ENCODE measurements at regions not wholly inside any gene's neighbourhood (a gene's known extent, or its start where the extent isn't known, plus 50 kb on each side); places are given as distances from the start of the nearest gene placed in this dataset.
A peak's percentile ranks its signal among the peaks of the same experiment; 100 is the strongest.

- H3K4me2 ChIP-seq (ENCODE audit: low read length), result no peak overlapping the region
- no peak overlapping the region for H4K5ac ChIP-seq (ENCODE audit: low read length)
- WGBS (ENCODE audit: extremely low coverage, insufficient coverage, low lambda C conversion rate), result no CpG with 5 or more reads among the region's 6 CpGs
- no peaks in the 10 kb centered on the region for H3K27me3 ChIP-seq (ENCODE audit: insufficient read depth, low read length, poor library complexity)
- H3K79me1 ChIP-seq (ENCODE audit: low read length), result no peaks in the 10 kb centered on the region
- no peaks in the 10 kb centered on the region for H3K79me2 ChIP-seq (ENCODE audit: control insufficient read depth, insufficient read depth, low read length)
- H3K4ac ChIP-seq (ENCODE audit: low read depth, low read length), result no peak overlapping the region
- H3K56ac ChIP-seq (ENCODE audit: low read length), result no peak overlapping the region
- peaks cover 3% of the 10 kb centered on the region for H3K4me1 ChIP-seq (ENCODE audit: control insufficient read depth, low read depth, low read length)
- no peak overlapping the region for H2BK5ac ChIP-seq (ENCODE audit: low read length)
- DNase-seq, result no peak
- no peak overlapping the region for H2AK5ac ChIP-seq (ENCODE audit: low read length)
- no peaks in the 10 kb centered on the region for H3K36me3 ChIP-seq (ENCODE audit: control insufficient read depth, insufficient read depth, low read length)
- no peak overlapping the region for H2BK120ac ChIP-seq (ENCODE audit: low read depth, low read length)
- H4K8ac ChIP-seq (ENCODE audit: low read depth, low read length), result no peak overlapping the region
- H3K18ac ChIP-seq (ENCODE audit: low read length), result no peak overlapping the region
- no peak overlapping the region for H3K9ac ChIP-seq (ENCODE audit: low read length)
- no peak overlapping the region for H3K23ac ChIP-seq (ENCODE audit: low read length)
- H3K4me3 ChIP-seq (ENCODE audit: low read length), result no peak overlapping the region
- H2BK15ac ChIP-seq (replicated peaks; ENCODE audit: low read depth), result no peak overlapping the region
- H3K27ac ChIP-seq (ENCODE audit: low read depth, low read length), result no peak overlapping the region
Measured at GRCh38 chr6:131383421-131384411, 189.3 kb upstream of the ARG1 start.

- Histone ChIP-seq H3K79me1 (ENCODE audit: low read length) (no peaks in the 10 kb centered on the region), H3K9ac (ENCODE audit: low read length) (no peak overlapping the region), H3K27ac (ENCODE audit: low read depth, low read length) (no peak overlapping the region), H2BK15ac (replicated peaks; ENCODE audit: low read depth) (no peak overlapping the region), H3K4me3 (ENCODE audit: low read length) (no peak overlapping the region), H3K4ac (ENCODE audit: low read depth, low read length) (no peak overlapping the region), H4K8ac (ENCODE audit: low read depth, low read length) (no peak overlapping the region), H3K36me3 (ENCODE audit: control insufficient read depth, insufficient read depth, low read length) (no peaks in the 10 kb centered on the region), H3K27me3 (ENCODE audit: insufficient read depth, low read length, poor library complexity) (no peaks in the 10 kb centered on the region), H2BK120ac (ENCODE audit: low read depth, low read length) (peak overlapping the region; percentile 14), H3K23ac (ENCODE audit: low read length) (no peak overlapping the region), H3K18ac (ENCODE audit: low read length) (no peak overlapping the region), H3K4me1 (ENCODE audit: control insufficient read depth, low read depth, low read length) (peaks cover 3% of the 10 kb centered on the region), H3K79me2 (ENCODE audit: control insufficient read depth, insufficient read depth, low read length) (no peaks in the 10 kb centered on the region), H4K5ac (ENCODE audit: low read length) (no peak overlapping the region), H2AK5ac (ENCODE audit: low read length) (no peak overlapping the region), H2BK5ac (ENCODE audit: low read length) (no peak overlapping the region), H3K56ac (ENCODE audit: low read length) (no peak overlapping the region), H3K4me2 (ENCODE audit: low read length) (no peak overlapping the region)
- DNase-seq, result no peak
- WGBS (ENCODE audit: extremely low coverage, insufficient coverage, low lambda C conversion rate), result no CpG with 5 or more reads among the region's 5 CpGs
Measured at GRCh38 chr6:131387562-131388447, 185.2 kb upstream of the ARG1 start.

DNA sequence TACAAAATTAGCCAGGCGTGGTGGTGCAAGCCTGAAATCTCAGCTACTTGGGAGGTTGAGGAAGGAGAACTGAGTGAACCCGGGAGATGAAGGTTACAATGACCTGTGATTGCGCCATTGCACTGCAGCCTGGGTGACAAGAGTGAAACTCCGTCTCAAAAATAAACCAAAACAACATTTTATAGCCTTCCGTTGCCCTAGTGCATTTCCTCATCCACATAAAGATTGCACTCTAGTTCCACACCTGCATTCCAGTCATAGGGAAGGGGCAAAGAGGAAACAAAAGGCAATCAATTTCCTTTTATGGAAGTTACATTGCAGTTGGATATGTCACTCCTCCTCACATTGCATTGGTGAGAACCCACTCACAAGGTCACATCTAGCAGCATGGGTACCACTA is 182.7 kb upstream of the ARG1 start:
- Histone ChIP-seq H2BK120ac (ENCODE audit: low read depth, low read length) (no peak overlapping the region), H3K27ac (ENCODE audit: low read depth, low read length) (no peak overlapping the region), H3K4me3 (ENCODE audit: low read length) (no peak overlapping the region), H2AK5ac (ENCODE audit: low read length) (no peak overlapping the region), H3K4me1 (ENCODE audit: control insufficient read depth, low read depth, low read length) (peaks cover 3% of the 10 kb centered on the region), H4K8ac (ENCODE audit: low read depth, low read length) (no peak overlapping the region), H4K5ac (ENCODE audit: low read length) (no peak overlapping the region), H3K9ac (ENCODE audit: low read length) (no peak overlapping the region), H3K27me3 (ENCODE audit: insufficient read depth, low read length, poor library complexity) (no peaks in the 10 kb centered on the region), H3K56ac (ENCODE audit: low read length) (no peak overlapping the region), H3K4me2 (ENCODE audit: low read length) (no peak overlapping the region), H2BK5ac (ENCODE audit: low read length) (no peak overlapping the region), H3K79me1 (ENCODE audit: low read length) (no peaks in the 10 kb centered on the region), H3K18ac (ENCODE audit: low read length) (no peak overlapping the region), H3K4ac (ENCODE audit: low read depth, low read length) (no peak overlapping the region), H3K23ac (ENCODE audit: low read length) (no peak overlapping the region), H3K79me2 (ENCODE audit: control insufficient read depth, insufficient read depth, low read length) (no peaks in the 10 kb centered on the region), H2BK15ac (replicated peaks; ENCODE audit: low read depth) (no peak overlapping the region), H3K36me3 (ENCODE audit: control insufficient read depth, insufficient read depth, low read length) (no peaks in the 10 kb centered on the region)
- no CpG with 5 or more reads among the region's 5 CpGs for WGBS (ENCODE audit: extremely low coverage, insufficient coverage, low lambda C conversion rate)
- DNase-seq, result no peak

DNA sequence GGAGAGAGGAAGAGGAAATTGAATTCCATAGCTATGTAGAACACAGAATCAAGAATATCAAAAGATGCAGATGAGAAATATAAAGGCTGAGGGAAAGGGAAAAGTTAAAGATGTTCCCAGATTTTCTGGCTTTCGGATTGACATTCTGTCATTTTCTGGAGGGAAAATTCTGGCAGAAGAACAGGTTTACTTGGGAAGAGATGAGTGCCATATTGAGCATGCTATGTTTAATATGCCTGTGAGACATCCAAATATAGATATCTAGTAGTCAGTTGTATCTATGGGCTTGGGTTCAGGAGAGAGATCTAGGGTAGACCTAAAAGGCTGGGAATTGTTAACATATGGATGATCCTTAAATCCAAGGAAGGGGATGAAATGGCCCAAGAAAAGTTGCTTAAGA is 181.9 kb upstream of the ARG1 start:
- no peak overlapping the region for H2BK15ac ChIP-seq (replicated peaks; ENCODE audit: low read depth)
- no peak overlapping the region for H2BK5ac ChIP-seq (ENCODE audit: low read length)
- no peak overlapping the region for H3K4me3 ChIP-seq (ENCODE audit: low read length)
- no peaks in the 10 kb centered on the region for H3K79me1 ChIP-seq (ENCODE audit: low read length)
- no peak overlapping the region for H2BK120ac ChIP-seq (ENCODE audit: low read depth, low read length)
- no CpG with 5 or more reads among the region's 1 CpG for WGBS (ENCODE audit: extremely low coverage, insufficient coverage, low lambda C conversion rate)
- no peaks in the 10 kb centered on the region for H3K79me2 ChIP-seq (ENCODE audit: control insufficient read depth, insufficient read depth, low read length)
- H3K4me2 ChIP-seq (ENCODE audit: low read length), result no peak overlapping the region
- H3K27me3 ChIP-seq (ENCODE audit: insufficient read depth, low read length, poor library complexity), result no peaks in the 10 kb centered on the region
- no peak overlapping the region for H4K8ac ChIP-seq (ENCODE audit: low read depth, low read length)
- no peaks in the 10 kb centered on the region for H3K36me3 ChIP-seq (ENCODE audit: control insufficient read depth, insufficient read depth, low read length)
- no peak overlapping the region for H3K56ac ChIP-seq (ENCODE audit: low read length)
- H4K5ac ChIP-seq (ENCODE audit: low read length), result no peak overlapping the region
- no peak overlapping the region for H3K18ac ChIP-seq (ENCODE audit: low read length)
- H3K27ac ChIP-seq (ENCODE audit: low read depth, low read length), result no peak overlapping the region
- DNase-seq, result no peak
- no peak overlapping the region for H3K4ac ChIP-seq (ENCODE audit: low read depth, low read length)
- H3K4me1 ChIP-seq (ENCODE audit: control insufficient read depth, low read depth, low read length), result peaks cover 3% of the 10 kb centered on the region
- no peak overlapping the region for H2AK5ac ChIP-seq (ENCODE audit: low read length)
- H3K23ac ChIP-seq (ENCODE audit: low read length), result no peak overlapping the region
- H3K9ac ChIP-seq (ENCODE audit: low read length), result no peak overlapping the region

DNA sequence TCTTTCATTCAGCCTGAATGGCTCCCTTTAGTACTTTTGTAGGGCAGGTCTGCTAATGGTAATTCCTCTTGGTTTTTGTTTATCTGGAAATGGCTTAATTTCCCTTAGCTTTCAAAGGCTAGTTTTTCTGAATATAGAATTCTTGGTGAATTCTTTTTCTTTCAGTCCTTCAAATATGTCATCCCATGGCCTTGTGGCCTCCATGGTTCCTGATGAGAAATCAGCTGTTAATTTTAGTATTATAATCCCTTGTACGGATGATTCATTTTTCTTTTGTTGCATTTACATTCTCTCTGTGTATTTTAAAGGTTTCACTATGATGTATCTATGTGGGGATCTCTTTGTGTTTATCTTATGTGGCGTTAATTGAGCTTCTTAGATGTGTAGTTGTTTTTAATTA is 179.6 kb upstream of the ARG1 start:
- WGBS (ENCODE audit: extremely low coverage, insufficient coverage, low lambda C conversion rate), result no CpG with 5 or more reads among the region's 2 CpGs
- H2BK15ac ChIP-seq (replicated peaks; ENCODE audit: low read depth), result no peak overlapping the region
- no peaks in the 10 kb centered on the region for H3K79me2 ChIP-seq (ENCODE audit: control insufficient read depth, insufficient read depth, low read length)
- no peak overlapping the region for H3K4me2 ChIP-seq (ENCODE audit: low read length)
- no peaks in the 10 kb centered on the region for H3K27me3 ChIP-seq (ENCODE audit: insufficient read depth, low read length, poor library complexity)
- no peak overlapping the region for H3K18ac ChIP-seq (ENCODE audit: low read length)
- H4K8ac ChIP-seq (ENCODE audit: low read depth, low read length), result no peak overlapping the region
- H3K9ac ChIP-seq (ENCODE audit: low read length), result no peak overlapping the region
- no peak overlapping the region for H2AK5ac ChIP-seq (ENCODE audit: low read length)
- no peak overlapping the region for H3K56ac ChIP-seq (ENCODE audit: low read length)
- H3K4me1 ChIP-seq (ENCODE audit: control insufficient read depth, low read depth, low read length), result no peaks in the 10 kb centered on the region
- no peak overlapping the region for H2BK120ac ChIP-seq (ENCODE audit: low read depth, low read length)
- H3K4ac ChIP-seq (ENCODE audit: low read depth, low read length), result no peak overlapping the region
- no peak overlapping the region for H2BK5ac ChIP-seq (ENCODE audit: low read length)
- H3K36me3 ChIP-seq (ENCODE audit: control insufficient read depth, insufficient read depth, low read length), result no peaks in the 10 kb centered on the region
- no peak overlapping the region for H3K23ac ChIP-seq (ENCODE audit: low read length)
- H3K79me1 ChIP-seq (ENCODE audit: low read length), result no peaks in the 10 kb centered on the region
- H3K4me3 ChIP-seq (ENCODE audit: low read length), result no peak overlapping the region
- no peak overlapping the region for H3K27ac ChIP-seq (ENCODE audit: low read depth, low read length)
- no peak overlapping the region for H4K5ac ChIP-seq (ENCODE audit: low read length)
- no peak for DNase-seq
